ENCODE measurements at regions not wholly inside any gene's neighbourhood (a gene's known extent, or its start where the extent isn't known, plus 50 kb on each side); places are given as distances from the start of the nearest gene placed in this dataset.

- TF ChIP-seq EZH2 (IDR thresholded peaks at IDR 0.05; ENCODE audit: insufficient read depth, poor library complexity, severe bottlenecking) (no peak), EZH2phosphoT487 (IDR thresholded peaks at IDR 0.05; ENCODE audit: insufficient read depth, low read depth) (no peak)
These were observed 376.0 kb upstream of the ONECUT1 start for GRCh38 chr15:53165988-53166683.
